Upper lobe of left lung (tissue), 4 donors: ENCODE measurements at regions not wholly inside any gene's neighbourhood (a gene's known extent, or its start where the extent isn't known, plus 50 kb on each side); places are given as distances from the start of the nearest gene placed in this dataset.

ENCODE experiments used
- EP300 ChIP-seq, 4 donors: sonication (generic); formaldehyde crosslinking; IDR thresholded peaks; one replicate each; pipeline ENCODE4 v1.5.1; 2017; ENCODE audit warnings: antibody characterized with exemption in 4 of 4, control low read depth in 2 of 4
- TF ChIP-seq, protein P1 (sequence below), 6 experiments: fragments of 450-650 bp in 4 of 6; fragments of 200-600 bp in 2 of 6; sonication (generic) in 2 of 6; IDR thresholded peaks; one replicate each; pipeline ENCODE4 v1.5.1; 2016 to 2019; ENCODE audit warnings: antibody characterized with exemption in 6 of 6

DNA sequence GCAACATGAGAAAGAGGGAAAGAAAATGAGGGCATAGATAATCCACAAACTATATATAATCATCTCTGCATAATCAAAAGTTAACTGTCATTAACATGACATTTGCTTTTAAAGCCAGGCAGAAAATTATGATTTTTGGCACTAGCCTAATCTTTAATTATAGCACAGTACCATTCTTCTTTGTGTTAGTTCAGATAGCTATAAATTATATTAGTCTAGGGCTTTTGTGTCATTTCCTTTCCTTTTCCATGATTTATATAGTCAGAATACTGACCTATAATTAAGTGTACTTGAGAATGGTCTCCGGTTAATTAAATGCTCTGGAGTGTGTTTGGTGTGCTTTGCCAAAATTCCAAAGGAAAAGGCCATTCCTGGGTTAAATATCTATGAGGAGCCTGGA lies 441.9 kb upstream of the THRB start:
- TF ChIP-seq, protein P1, sequence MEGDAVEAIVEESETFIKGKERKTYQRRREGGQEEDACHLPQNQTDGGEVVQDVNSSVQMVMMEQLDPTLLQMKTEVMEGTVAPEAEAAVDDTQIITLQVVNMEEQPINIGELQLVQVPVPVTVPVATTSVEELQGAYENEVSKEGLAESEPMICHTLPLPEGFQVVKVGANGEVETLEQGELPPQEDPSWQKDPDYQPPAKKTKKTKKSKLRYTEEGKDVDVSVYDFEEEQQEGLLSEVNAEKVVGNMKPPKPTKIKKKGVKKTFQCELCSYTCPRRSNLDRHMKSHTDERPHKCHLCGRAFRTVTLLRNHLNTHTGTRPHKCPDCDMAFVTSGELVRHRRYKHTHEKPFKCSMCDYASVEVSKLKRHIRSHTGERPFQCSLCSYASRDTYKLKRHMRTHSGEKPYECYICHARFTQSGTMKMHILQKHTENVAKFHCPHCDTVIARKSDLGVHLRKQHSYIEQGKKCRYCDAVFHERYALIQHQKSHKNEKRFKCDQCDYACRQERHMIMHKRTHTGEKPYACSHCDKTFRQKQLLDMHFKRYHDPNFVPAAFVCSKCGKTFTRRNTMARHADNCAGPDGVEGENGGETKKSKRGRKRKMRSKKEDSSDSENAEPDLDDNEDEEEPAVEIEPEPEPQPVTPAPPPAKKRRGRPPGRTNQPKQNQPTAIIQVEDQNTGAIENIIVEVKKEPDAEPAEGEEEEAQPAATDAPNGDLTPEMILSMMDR (IDR thresholded peaks at IDR 0.05) = no peak
- no peak for TF ChIP-seq EP300 (IDR thresholded peaks at IDR 0.05)
